ENCODE measurements at regions not wholly inside any gene's neighbourhood (a gene's known extent, or its start where the extent isn't known, plus 50 kb on each side); places are given as distances from the start of the nearest gene placed in this dataset.

DNA sequence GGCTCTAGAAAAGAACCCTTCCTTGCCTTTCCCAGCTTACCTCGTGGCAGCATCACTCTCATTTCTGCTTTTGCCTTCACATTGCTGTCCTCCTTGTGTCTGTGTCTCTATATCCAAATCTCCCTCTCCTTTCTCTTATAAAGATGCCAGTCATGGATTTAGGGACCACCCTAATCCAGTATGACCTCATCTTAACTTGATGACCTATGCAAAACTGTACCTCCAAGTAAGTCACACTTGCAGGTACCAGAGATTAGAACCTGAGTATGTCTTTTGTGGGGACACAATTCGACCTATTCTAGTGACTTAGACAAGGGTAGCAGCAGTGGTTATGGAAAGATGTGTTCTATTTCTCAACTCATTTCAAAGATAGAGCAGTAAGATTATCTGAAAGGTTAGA lies 160.1 kb downstream of the HMHB1 start:
- TF ChIP-seq CTCF (IDR thresholded peaks at IDR 0.05) (no peak), POLR2A (IDR thresholded peaks at IDR 0.05) (no peak)
